OCI-LY1 (cell line): ENCODE measurements at regions not wholly inside any gene's neighbourhood (a gene's known extent, or its start where the extent isn't known, plus 50 kb on each side); places are given as distances from the start of the nearest gene placed in this dataset.

ENCODE experiments used
- CTCF ChIP-seq: fragments of 200-600 bp; sonication (generic), shearing (Covaris generic); IDR thresholded peaks from 2 replicates; pipeline ENCODE4 v1.5.1; 2017; ENCODE audit warnings: mild to moderate bottlenecking, antibody characterized with exemption, low read length, moderate library complexity, mixed read lengths
- EZH2 ChIP-seq: fragments of 200-600 bp; sonication (generic), shearing (Covaris generic); IDR thresholded peaks from 2 replicates; pipeline ENCODE4 v1.8.0; 2017; ENCODE audit warnings: borderline replicate concordance, mixed run types, mild to moderate bottlenecking, antibody characterized with exemption, low read length, moderate library complexity, mixed read lengths

- no peak for TF ChIP-seq EZH2
- no peak for TF ChIP-seq CTCF
Observed at GRCh38 chr4:19579608-19580007, 672.1 kb upstream of the SLIT2 start.
